Small intestine (tissue), 7 donors: ENCODE measurements at regions not wholly inside any gene's neighbourhood (a gene's known extent, or its start where the extent isn't known, plus 50 kb on each side); places are given as distances from the start of the nearest gene placed in this dataset.

Source experiments
- DNase-seq, 2 donors: peaks; one replicate each; pipeline versions ENCODE4 v3.0.0 to v3.0.0-alpha.2; 2013
- FAIRE-seq: peaks from 2 replicates; lab custom pipeline; 2012; peaks lifted over from hg19 to GRCh38; lab: Jason Lieb, UNC
- H3K27ac ChIP-seq, 3 donors: one replicate each; pipeline ENCODE4 v1.5.1; 2013; ENCODE audit warnings: low read length in 2 of 3, mild to moderate bottlenecking in 2 of 3, control low read depth in 1 of 3, inconsistent platforms in 1 of 3, low read depth in 1 of 3, moderate library complexity in 1 of 3
- H3K27me3 ChIP-seq, 3 donors: one replicate each; pipeline ENCODE4 v1.6.1; 2013; ENCODE audit warnings: low read length in 3 of 3, inconsistent platforms in 1 of 3; ENCODE audit not compliant: control insufficient read depth in 3 of 3, insufficient read depth in 3 of 3
- H3K36me3 ChIP-seq, 3 donors: one replicate each; pipeline ENCODE4 v1.6.1; 2013; ENCODE audit warnings: low read length in 3 of 3, inconsistent platforms in 1 of 3, low read depth in 1 of 3, mild to moderate bottlenecking in 1 of 3, moderate library complexity in 1 of 3; ENCODE audit not compliant: control insufficient read depth in 3 of 3, insufficient read depth in 2 of 3
- H3K4me1 ChIP-seq, 3 donors: one replicate each; pipeline ENCODE4 v1.6.1; 2013; ENCODE audit warnings: low read length in 2 of 3, inconsistent platforms in 1 of 3, low read depth in 1 of 3, mild to moderate bottlenecking in 1 of 3, moderate library complexity in 1 of 3; ENCODE audit not compliant: control insufficient read depth in 3 of 3, insufficient read depth in 2 of 3
- H3K4me3 ChIP-seq, 3 donors: one replicate each; pipeline ENCODE4 v1.5.1; 2013; ENCODE audit warnings: low read length in 3 of 3, control low read depth in 1 of 3, inconsistent platforms in 1 of 3, low read depth in 1 of 3, mild to moderate bottlenecking in 1 of 3, moderate library complexity in 1 of 3
- H3K9me3 ChIP-seq, 2 donors: one replicate each; pipeline ENCODE4 v1.6.1; 2013; ENCODE audit warnings: low read depth in 1 of 2, low read length in 1 of 2; ENCODE audit not compliant: control insufficient read depth in 2 of 2, insufficient read depth in 1 of 2
- WGBS, 3 donors: extraction: QIAGEN DNeasy Blood & Tissue Kit; methylation state at CpG; one replicate each; pipeline ENCODE4 v1.1.7; 2013; 5-methylcytosine and 5-hydroxymethylcytosine counted together
- donor health status: healthy with polysubstance abuse.
- donor health status: control.
- donor health status: control.
- donor health status: Bipolar disorder and iron deficiency.
- donor health status: healthy.

DNA sequence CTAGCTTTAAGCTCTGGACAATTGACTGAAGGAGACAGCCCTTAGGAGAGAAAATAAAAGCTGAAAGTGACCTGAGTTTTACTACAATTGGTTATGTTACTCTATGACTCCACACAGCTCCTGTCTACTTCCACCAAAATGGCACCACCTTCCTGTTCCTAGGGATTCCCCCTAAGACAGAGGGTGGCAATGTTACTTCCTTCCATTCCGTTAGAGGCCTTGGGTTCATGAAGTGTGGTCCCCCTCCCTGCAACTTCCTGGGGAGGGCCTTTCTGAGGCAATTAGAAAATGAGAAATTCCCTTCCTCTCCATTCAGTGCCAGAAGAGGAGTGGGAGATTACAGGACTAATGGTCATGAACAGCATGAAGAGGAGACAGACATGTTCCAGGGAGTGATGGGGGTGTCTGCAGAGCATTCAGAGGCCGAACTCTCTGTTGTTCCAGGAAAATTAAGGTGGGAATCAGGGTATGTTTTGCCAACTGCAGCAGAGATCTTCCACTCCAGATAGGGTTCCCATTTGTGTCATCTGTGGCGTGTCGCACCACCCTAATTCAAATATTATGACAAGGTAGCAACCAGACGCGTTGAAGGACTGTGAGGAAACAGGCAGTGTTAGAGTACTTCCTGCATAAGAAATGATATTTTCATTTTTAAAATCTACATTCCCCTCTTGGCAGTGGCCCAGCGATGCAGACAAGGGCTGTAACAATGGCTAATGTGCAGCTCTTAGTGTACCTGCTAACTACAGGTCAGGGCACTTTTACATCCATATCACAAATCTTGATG, 53.1 kb upstream of the TRIM67 start:
- no peaks in the 10 kb centered on the region for H3K36me3 ChIP-seq
- no peak overlapping the region for H3K4me3 ChIP-seq
- H3K27me3 ChIP-seq, result peaks cover 0 to 8% (median 0%) of the 10 kb centered on the region in 3 donors
- DNase-seq, result no peak
- no peak overlapping the region for H3K27ac ChIP-seq
- 48 to 78% (median 67%) methylated on average over 7 of the region's 7 CpGs for WGBS, 3 donors
- no peak for FAIRE-seq
- H3K4me1 ChIP-seq, result no peaks in the 10 kb centered on the region
- no peaks in the 10 kb centered on the region for H3K9me3 ChIP-seq

DNA sequence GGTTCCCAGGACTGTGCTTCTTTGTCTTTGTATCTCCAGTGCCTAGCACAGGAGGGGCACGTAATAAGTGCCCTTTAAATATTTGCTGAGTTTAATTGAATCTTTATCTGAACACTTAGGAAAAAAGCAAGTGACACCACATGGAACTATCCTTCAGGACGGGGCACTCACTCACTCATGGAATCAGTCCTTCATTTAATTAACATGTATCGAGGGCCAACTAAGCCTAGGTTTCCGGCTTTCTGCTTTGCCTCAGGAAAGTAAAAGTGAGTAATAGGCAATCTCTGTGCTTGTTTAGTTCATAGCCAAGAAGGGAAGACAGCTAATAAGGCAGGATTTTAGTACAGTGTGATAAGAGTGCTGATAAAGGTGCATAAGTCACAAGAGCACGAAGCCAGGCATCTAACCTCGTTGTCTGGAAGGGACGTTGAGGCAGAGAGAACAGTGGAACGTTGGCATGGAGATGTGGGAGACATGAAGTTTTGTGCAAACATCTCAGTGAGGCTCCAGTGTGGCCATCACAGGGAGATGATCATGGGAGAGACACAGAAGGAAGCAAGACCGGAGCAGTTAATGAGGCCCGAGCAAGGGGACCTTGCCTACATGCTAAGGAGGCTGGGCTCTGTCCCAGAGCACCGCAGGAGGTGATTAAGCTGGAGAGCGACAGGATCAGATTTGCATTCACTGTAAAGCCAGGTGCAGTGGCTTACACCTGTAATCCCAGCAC, 54.1 kb upstream of the TRIM67 start:
- Histone ChIP-seq H3K4me3 (no peak overlapping the region), H3K27ac (no peak overlapping the region), H3K27me3 (peaks cover 0 to 8% (median 0%) of the 10 kb centered on the region in 3 donors), H3K4me1 (no peaks in the 10 kb centered on the region), H3K9me3 (no peaks in the 10 kb centered on the region), H3K36me3 (no peaks in the 10 kb centered on the region)
- DNase-seq (no peak), FAIRE-seq (no peak)
- WGBS, 3 donors, result 32 to 61% (median 45%) methylated on average over 12 of the region's 12 CpGs

DNA sequence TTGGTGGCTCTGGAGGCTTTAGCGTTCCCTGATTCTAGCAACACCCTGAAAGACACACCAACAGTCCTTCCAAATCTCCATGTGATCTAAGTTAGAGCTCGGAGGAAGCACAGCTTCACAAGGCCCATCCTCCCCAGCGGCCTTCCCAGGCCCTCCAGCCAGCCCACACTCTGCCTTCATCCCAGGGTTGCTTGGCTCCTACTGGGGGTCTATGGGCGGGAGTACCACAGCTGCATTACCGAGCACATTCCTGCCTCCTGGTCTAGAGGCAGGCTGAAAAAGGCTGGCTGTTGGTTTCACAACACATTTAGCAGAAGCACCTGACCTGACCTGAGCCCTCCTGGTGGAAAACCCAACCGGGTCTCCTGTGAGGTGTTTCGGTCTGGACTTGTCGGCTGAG, 54.7 kb upstream of the TRIM67 start:
- DNase-seq, result no peak
- H3K4me1 ChIP-seq, result no peaks in the 10 kb centered on the region
- H3K27me3 ChIP-seq, result peaks cover 0 to 8% (median 0%) of the 10 kb centered on the region in 3 donors
- no peaks in the 10 kb centered on the region for H3K36me3 ChIP-seq
- no peak overlapping the region for H3K27ac ChIP-seq
- H3K4me3 ChIP-seq, result no peak overlapping the region
- no peaks in the 10 kb centered on the region for H3K9me3 ChIP-seq
- no peak for FAIRE-seq
- 81 to 85% (median 85%) methylated on average over 8 of the region's 8 CpGs for WGBS, 3 donors

DNA sequence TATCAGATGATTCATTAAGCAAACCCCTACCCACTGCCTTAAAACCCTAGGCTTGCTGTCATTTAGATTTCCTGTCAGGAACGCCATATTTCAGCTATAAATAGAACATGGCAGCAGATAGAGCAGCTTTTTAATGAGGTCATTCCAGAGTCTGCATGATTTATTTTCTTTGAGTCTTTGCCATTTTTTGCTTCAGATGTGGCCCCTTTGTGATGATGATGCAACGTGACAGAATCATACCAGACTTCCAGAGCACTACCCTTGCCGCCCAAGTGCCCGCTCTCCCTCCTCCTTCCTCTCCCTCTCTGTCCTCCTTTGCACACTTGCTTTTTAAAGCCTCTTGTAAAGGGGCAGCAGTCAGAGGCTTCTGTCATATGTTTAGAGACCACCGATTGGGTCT, 55.5 kb upstream of the TRIM67 start:
- Histone ChIP-seq H3K4me3 (no peak overlapping the region), H3K36me3 (no peaks in the 10 kb centered on the region), H3K9me3 (no peaks in the 10 kb centered on the region), H3K4me1 (no peaks in the 10 kb centered on the region), H3K27me3 (peaks cover 0 to 7% (median 0%) of the 10 kb centered on the region in 3 donors), H3K27ac (no peak overlapping the region)
- 36 to 70% (median 58%) methylated on average over 5 of the region's 5 CpGs for WGBS, 3 donors
- DNase-seq (no peak), FAIRE-seq (no peak)

DNA sequence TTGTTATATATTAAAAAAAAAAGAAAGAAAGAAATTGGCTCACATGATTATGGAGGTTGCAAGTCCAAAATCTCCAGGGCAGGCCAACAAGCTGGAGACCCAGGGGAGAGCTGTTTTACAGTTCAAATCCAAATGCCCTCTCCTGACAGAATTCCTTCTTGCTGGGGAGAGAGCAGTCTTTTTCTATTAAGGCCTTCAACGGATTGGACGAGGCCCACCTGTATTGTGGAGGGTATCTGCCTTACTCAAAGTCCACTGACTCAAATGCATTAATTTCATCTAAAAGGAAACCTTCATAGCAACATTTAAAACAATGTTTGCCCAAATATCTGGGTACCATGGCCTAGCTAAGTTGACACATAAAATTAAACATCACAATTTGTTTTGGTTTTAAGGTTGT, 56.9 kb upstream of the TRIM67 start:
- H3K36me3 ChIP-seq, result no peaks in the 10 kb centered on the region
- no peak overlapping the region for H3K27ac ChIP-seq
- no peaks in the 10 kb centered on the region for H3K4me1 ChIP-seq
- H3K9me3 ChIP-seq, result no peaks in the 10 kb centered on the region
- WGBS, 3 donors, result 86 to 96% (median 87%) methylated on average over 2 of the region's 2 CpGs
- DNase-seq (no peak), FAIRE-seq (no peak)
- H3K4me3 ChIP-seq, result no peak overlapping the region
- peaks cover 0 to 4% (median 0%) of the 10 kb centered on the region in 3 donors for H3K27me3 ChIP-seq

DNA sequence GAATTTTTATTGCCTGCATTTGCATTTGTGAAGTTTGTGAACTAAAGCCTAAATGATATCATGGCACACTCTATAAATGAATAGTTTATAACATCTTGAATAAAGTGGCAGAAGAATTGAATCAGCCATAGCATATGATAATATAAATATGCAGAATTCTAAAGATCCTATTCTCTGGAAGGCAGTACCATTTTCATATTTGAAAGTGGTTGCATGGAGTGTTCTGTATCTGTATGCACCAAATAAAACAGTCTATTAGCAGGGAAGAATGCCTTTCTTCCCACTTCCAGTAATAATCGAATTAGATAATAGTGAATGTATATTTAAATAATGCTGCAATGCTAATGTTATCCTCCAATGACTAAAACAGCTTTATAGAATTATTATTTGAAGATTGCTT, 57.9 kb upstream of the TRIM67 start:
- Histone ChIP-seq H3K9me3 (peaks cover 0 to 3% of the 10 kb centered on the region in 2 donors), H3K4me1 (no peaks in the 10 kb centered on the region), H3K36me3 (no peaks in the 10 kb centered on the region), H3K27me3 (peaks cover 0 to 4% (median 0%) of the 10 kb centered on the region in 3 donors), H3K27ac (no peak overlapping the region), H3K4me3 (no peak overlapping the region)
- WGBS, 3 donors, result 56 to 79% (median 71%) methylated on average over 1 of the region's 1 CpG
- FAIRE-seq, result no peak
- no peak for DNase-seq

DNA sequence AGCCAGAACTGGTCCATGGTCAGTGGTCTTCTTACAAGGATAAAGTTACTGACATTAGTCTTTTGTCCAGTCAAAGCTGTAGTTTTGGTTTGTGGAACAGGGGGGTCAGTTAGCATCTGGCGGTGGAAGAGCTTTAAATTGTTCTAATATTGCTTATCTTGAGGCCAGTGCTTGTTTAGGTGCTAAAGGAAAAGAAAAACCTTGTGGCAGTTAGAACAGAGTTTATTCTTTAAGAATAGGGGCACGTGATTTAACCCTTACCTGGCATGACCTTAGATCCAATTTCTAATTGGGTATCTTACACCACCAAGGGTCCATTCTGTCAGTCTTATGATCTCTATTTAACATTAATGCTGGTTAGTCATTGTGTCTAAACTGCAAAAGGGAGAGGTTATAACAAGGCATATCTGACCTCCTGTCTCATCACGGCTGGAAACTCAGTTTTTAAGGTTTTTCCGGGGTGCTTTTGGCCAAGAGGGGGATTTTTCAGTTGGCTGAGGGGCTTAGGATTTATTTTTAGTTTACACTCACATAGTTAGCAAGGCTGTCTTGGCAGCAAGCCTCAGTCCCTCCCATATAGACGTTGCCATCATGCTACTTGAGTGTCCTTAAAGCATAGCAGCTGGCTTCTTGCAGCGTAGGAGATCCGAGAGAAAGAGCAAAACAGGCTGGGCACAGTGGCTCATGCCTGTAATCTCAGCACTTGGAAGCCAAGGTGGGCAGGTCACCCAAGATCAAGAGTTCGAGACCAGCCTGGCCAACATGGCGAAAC, 60.1 kb upstream of the FAM89A start:
- FAIRE-seq (no peak), DNase-seq (no peak)
- H3K27ac ChIP-seq, result no peak overlapping the region
- WGBS, 3 donors, result 62 to 73% (median 70%) methylated on average over 9 of the region's 9 CpGs
- no peaks in the 10 kb centered on the region for H3K36me3 ChIP-seq
- no peaks in the 10 kb centered on the region for H3K4me1 ChIP-seq
- H3K4me3 ChIP-seq, result no peak overlapping the region
- peaks cover 0 to 3% of the 10 kb centered on the region in 2 donors for H3K9me3 ChIP-seq
- H3K27me3 ChIP-seq, result no peaks in the 10 kb centered on the region

DNA sequence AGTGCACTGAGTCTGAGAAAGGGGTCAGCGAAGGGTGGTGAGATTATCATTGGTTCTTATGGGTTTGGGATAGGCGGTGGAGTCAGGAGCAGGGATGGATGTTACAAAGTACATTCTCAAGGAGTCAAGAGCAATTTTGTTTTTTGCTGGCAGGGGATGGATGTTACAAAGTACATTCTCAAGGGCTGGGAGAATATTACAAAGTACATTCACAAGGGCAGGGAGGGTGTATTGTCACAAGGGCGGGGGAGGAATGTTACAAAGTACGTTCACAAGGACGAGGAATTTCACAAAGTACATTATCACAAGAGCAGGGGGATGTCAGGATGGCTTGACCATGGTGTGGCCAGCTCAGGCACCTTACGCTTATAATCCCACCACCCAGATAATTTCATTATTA, 59.3 kb upstream of the FAM89A start:
- DNase-seq (no peak), FAIRE-seq (no peak)
- no peaks in the 10 kb centered on the region for H3K36me3 ChIP-seq
- no peaks in the 10 kb centered on the region for H3K4me1 ChIP-seq
- no peaks in the 10 kb centered on the region for H3K27me3 ChIP-seq
- H3K27ac ChIP-seq, result no peak overlapping the region
- H3K9me3 ChIP-seq, result peaks cover 0 to 3% of the 10 kb centered on the region in 2 donors
- H3K4me3 ChIP-seq, result no peak overlapping the region
- WGBS, 3 donors, result 74 to 84% (median 78%) methylated on average over 6 of the region's 6 CpGs
